B cell (primary cell): ENCODE measurements at regions not wholly inside any gene's neighbourhood (a gene's known extent, or its start where the extent isn't known, plus 50 kb on each side); places are given as distances from the start of the nearest gene placed in this dataset.

Source experiments
- ATAC-seq: fragments of 200-7000 bp; cut with Tn5 transposase; one replicate; pipeline ENCODE4 v1.10.0; 2021; ENCODE audit warnings: low read depth, mild to moderate bottlenecking, moderate number of reproducible peaks, moderate library complexity
- CTCF ChIA-PET: fragments of 350-600 bp; sonication (Branson Sonifier 250); formaldehyde crosslinking; loops from one replicate; lab custom pipeline; 2021; ENCODE audit warnings: antibody characterized with exemption, inconsistent platforms; lab: Charles Lee
- POLR2A ChIA-PET: fragments of 350-600 bp; sonication (Branson Sonifier 250); formaldehyde crosslinking; loops from one replicate; lab custom pipeline; 2021; ENCODE audit warnings: antibody characterized with exemption; lab: Charles Lee
- DNase-seq: peaks from one replicate; pipeline ENCODE4 v3.0.0; 2013
- H2AFZ ChIP-seq: 2 replicates; pipeline ENCODE4 v1.6.1; 2012; ENCODE audit warnings: mild to moderate bottlenecking, low read depth, low read length; ENCODE audit not compliant: insufficient read depth, poor library complexity, severe bottlenecking
- H3K27ac ChIP-seq, 2 donors: 1 replicate in 1 of 2; 2 replicates in 1 of 2; pipeline ENCODE4 v1.5.1; 2012 to 2013; ENCODE audit warnings: low read length in 2 of 2, mild to moderate bottlenecking in 2 of 2, moderate library complexity in 1 of 2
- H3K27me3 ChIP-seq, 4 experiments: fragments of 200-600 bp in 1 of 4; sonication (generic) in 1 of 4; replicated peaks in 1 of 4; 1 replicate in 2 of 4; 2 replicates in 2 of 4; pipeline versions ENCODE4 v1.6.1 to v1.7.0; 2013 to 2016; ENCODE audit warnings: low read length in 3 of 4, mild to moderate bottlenecking in 2 of 4, mixed read lengths in 1 of 4, moderate library complexity in 1 of 4; ENCODE audit not compliant: insufficient read depth in 4 of 4, control insufficient read depth in 3 of 4; ENCODE audit errors: control extremely low read depth in 1 of 4
- H3K36me3 ChIP-seq, 2 experiments: replicated peaks in 1 of 2; 1 replicate in 1 of 2; 2 replicates in 1 of 2; pipeline versions ENCODE4 v1.6.1 to v1.7.1; 2013; ENCODE audit warnings: low read length in 1 of 2; ENCODE audit not compliant: insufficient read depth in 2 of 2, control insufficient read depth in 1 of 2; ENCODE audit errors: control extremely low read depth in 1 of 2, extremely low read depth in 1 of 2
- H3K4me1 ChIP-seq, 2 donors: fragments of 200-600 bp in 1 of 2; sonication (generic) in 1 of 2; 1 replicate in 1 of 2; 2 replicates in 1 of 2; pipeline versions ENCODE4 v1.5.1 to v1.6.1; 2013 to 2017; ENCODE audit warnings: low read length in 2 of 2; ENCODE audit not compliant: control insufficient read depth in 2 of 2, insufficient read depth in 2 of 2
- H3K4me2 ChIP-seq: replicated peaks from 2 replicates; pipeline ENCODE3; 2012; ENCODE audit warnings: mild to moderate bottlenecking, low read depth, low read length; ENCODE audit not compliant: poor library complexity, severe bottlenecking
- H3K4me3 ChIP-seq, 5 experiments: fragments of 200-600 bp in 1 of 5; sonication (generic) in 1 of 5; 1 replicate in 3 of 5; 2 replicates in 2 of 5; pipeline versions ENCODE4 v1.5.1 to v1.7.0; 2011 to 2016; ENCODE audit warnings: low read length in 4 of 5, mild to moderate bottlenecking in 4 of 5, low read depth in 2 of 5, control low read depth in 1 of 5, moderate library complexity in 1 of 5; ENCODE audit not compliant: insufficient read depth in 1 of 5; ENCODE audit errors: control extremely low read depth in 1 of 5, extremely low read depth in 1 of 5
- H3K79me2 ChIP-seq: fragments of 200-600 bp; sonication (generic); one replicate; pipeline ENCODE4 v1.6.0; 2016; ENCODE audit warnings: low read length; ENCODE audit not compliant: control insufficient read depth, insufficient read depth
- H3K9ac ChIP-seq: fragments of 200-600 bp; sonication (generic); 2 replicates; pipeline ENCODE4 v1.6.1; 2017; ENCODE audit warnings: mild to moderate bottlenecking, low read length, moderate library complexity
- H3K9me3 ChIP-seq, 3 donors: one replicate each; pipeline versions ENCODE4 v1.6.1 to v1.7.1; 2013; ENCODE audit warnings: low read length in 2 of 3; ENCODE audit not compliant: control insufficient read depth in 2 of 3, insufficient read depth in 1 of 3; ENCODE audit errors: control extremely low read depth in 1 of 3
- H4K20me1 ChIP-seq: 2 replicates; pipeline ENCODE4 v1.6.0; 2012; ENCODE audit warnings: mild to moderate bottlenecking, low read length; ENCODE audit not compliant: insufficient read depth, control insufficient read depth, poor library complexity, severe bottlenecking
- H3K27ac Mint-ChIP-seq: one replicate; pipeline ENCODE4 v1.8.0; 2021; ENCODE audit warnings: mixed read lengths
- H3K27me3 Mint-ChIP-seq: one replicate; pipeline ENCODE4 v1.8.0; 2021; ENCODE audit warnings: mixed read lengths
- H3K4me1 Mint-ChIP-seq: one replicate; pipeline ENCODE4 v1.8.0; 2021; ENCODE audit warnings: mixed read lengths
- H3K4me3 Mint-ChIP-seq: one replicate; pipeline ENCODE4 v1.8.0; 2021; ENCODE audit warnings: mixed read lengths
- H3K9me3 Mint-ChIP-seq: one replicate; pipeline ENCODE4 v1.8.0; 2022; ENCODE audit warnings: mixed read lengths; ENCODE audit not compliant: insufficient read depth
- EZH2 ChIP-seq: IDR thresholded peaks from 2 replicates; pipeline ENCODE4 v1.6.1; 2012; ENCODE audit warnings: borderline replicate concordance, low read depth, mild to moderate bottlenecking, moderate library complexity, low read length; ENCODE audit not compliant: insufficient read depth, poor library complexity, severe bottlenecking
- WGBS: methylation state at CpG from one replicate; pipeline ENCODE4 v1.1.5; 2013; ENCODE audit warnings: missing lambda C conversion rate; ENCODE audit not compliant: insufficient coverage; 5-methylcytosine and 5-hydroxymethylcytosine counted together
- intact Hi-C: fragments of 100-400 bp; cut with micrococcal nuclease; formaldehyde crosslinking; loops from one replicate; pipeline ENCODE4 v1.10.0; 2022
- TF ChIP-seq, protein P1 (sequence below): fragments of 200-600 bp; IDR thresholded peaks from one replicate; pipeline ENCODE4 v1.8.0; 2022; ENCODE audit warnings: antibody characterized with exemption, mild to moderate bottlenecking

DNA sequence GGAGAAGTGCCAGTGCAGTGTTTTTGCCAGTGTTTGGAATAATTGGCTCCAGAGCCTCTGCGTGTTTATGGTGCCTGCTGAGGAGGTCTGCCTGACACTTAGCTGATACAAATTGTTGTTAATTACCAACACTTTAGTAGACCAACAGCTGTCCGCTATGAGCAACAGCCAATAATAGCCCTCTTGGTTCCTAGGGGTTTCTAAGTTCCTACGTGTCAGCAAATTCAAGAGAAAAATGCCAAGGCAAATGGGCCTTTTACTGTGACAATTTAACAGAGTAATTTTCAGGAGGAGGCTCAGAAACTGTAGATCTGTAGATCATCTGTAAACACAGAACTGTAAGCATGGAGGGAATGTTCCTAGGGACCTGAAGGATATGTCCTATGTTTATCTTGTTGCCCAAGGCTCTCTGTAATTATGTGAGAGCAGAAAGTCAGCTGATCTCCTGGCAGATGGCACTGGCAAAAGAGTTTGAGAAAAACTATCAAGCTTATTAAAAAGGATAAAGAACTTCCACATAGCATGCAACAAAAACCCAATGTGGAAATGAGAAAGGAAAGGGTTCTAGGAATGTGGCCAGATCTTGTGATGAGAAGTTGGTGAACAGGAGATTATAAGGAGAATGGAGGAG, 157.7 kb downstream of the GJA1 start:
- TF ChIP-seq, protein P1, sequence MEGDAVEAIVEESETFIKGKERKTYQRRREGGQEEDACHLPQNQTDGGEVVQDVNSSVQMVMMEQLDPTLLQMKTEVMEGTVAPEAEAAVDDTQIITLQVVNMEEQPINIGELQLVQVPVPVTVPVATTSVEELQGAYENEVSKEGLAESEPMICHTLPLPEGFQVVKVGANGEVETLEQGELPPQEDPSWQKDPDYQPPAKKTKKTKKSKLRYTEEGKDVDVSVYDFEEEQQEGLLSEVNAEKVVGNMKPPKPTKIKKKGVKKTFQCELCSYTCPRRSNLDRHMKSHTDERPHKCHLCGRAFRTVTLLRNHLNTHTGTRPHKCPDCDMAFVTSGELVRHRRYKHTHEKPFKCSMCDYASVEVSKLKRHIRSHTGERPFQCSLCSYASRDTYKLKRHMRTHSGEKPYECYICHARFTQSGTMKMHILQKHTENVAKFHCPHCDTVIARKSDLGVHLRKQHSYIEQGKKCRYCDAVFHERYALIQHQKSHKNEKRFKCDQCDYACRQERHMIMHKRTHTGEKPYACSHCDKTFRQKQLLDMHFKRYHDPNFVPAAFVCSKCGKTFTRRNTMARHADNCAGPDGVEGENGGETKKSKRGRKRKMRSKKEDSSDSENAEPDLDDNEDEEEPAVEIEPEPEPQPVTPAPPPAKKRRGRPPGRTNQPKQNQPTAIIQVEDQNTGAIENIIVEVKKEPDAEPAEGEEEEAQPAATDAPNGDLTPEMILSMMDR: no peak
- TF ChIP-seq EZH2: no peak
- Mint-ChIP-seq H3K4me1 (no peaks in the 10 kb centered on the region), H3K27me3 (no peaks in the 10 kb centered on the region), H3K27ac (no peak overlapping the region), H3K4me3 (no peak overlapping the region), H3K9me3 (no peaks in the 10 kb centered on the region)
- Histone ChIP-seq H3K9ac (no peak overlapping the region), H3K4me3 (no peak overlapping the region), H3K79me2 (no peaks in the 10 kb centered on the region), H3K4me2 (no peak overlapping the region), H3K27me3 (no peaks in the 10 kb centered on the region), H2AFZ (no peak overlapping the region), H3K9me3 (peaks cover 0 to 8% (median 0%) of the 10 kb centered on the region in 3 donors), H3K36me3 (no peaks in the 10 kb centered on the region), H3K27ac (no peak overlapping the region), H4K20me1 (no peaks in the 10 kb centered on the region), H3K4me1 (no peaks in the 10 kb centered on the region)
- POLR2A ChIA-PET: no interaction called here
- 79% methylated on average over 2 of the region's 3 CpGs for WGBS
- intact Hi-C loops: no loop called here
- no peak for ATAC-seq
- DNase-seq: no peak
- CTCF ChIA-PET: no interaction called here

DNA sequence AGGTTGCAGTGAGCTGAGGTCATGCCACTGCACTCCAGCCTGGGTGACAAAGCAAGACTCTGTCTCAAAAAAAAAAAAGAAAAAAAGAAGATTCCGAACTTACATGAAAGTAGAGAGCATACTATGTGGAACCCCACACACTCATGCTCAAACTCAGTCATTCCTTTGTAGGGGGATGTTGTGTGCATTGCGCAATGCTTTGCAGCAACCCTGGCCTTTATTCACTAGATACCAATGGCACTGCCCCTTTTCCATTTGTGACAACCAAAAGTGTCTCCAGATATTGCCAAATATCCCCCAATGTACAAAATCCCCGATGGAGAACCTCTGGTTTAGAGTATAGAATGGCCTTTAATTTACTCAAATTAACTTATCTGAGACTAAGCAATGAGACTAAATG, 158.6 kb downstream of the GJA1 start:
- ChIA-PET POLR2A (no interaction called here), CTCF (no interaction called here)
- H3K4me1 ChIP-seq: no peaks in the 10 kb centered on the region
- H3K9ac ChIP-seq: no peak overlapping the region
- ATAC-seq: no peak
- H3K36me3 ChIP-seq: no peaks in the 10 kb centered on the region
- no peak for DNase-seq
- Mint-ChIP-seq H3K4me1 (no peaks in the 10 kb centered on the region), H3K9me3 (no peaks in the 10 kb centered on the region), H3K27me3 (no peaks in the 10 kb centered on the region), H3K27ac (no peak overlapping the region), H3K4me3 (no peak overlapping the region)
- intact Hi-C loops: no loop called here
- TF ChIP-seq, protein P1: no peak
- no peak for TF ChIP-seq EZH2
- H3K79me2 ChIP-seq: no peaks in the 10 kb centered on the region
- H3K4me3 ChIP-seq: no peak overlapping the region
- H4K20me1 ChIP-seq: no peaks in the 10 kb centered on the region
- no peak overlapping the region for H3K27ac ChIP-seq
- peaks cover 0 to 8% (median 0%) of the 10 kb centered on the region in 3 donors for H3K9me3 ChIP-seq
- H3K4me2 ChIP-seq: no peak overlapping the region
- H3K27me3 ChIP-seq: no peaks in the 10 kb centered on the region
- WGBS: no CpG with 5 or more reads among the region's 3 CpGs
- H2AFZ ChIP-seq: no peak overlapping the region
